HG02759 (cell line): ENCODE measurements at regions not wholly inside any gene's neighbourhood (a gene's known extent, or its start where the extent isn't known, plus 50 kb on each side); places are given as distances from the start of the nearest gene placed in this dataset.

Experiments
- ATAC-seq: cut with Tn5 transposase; IDR thresholded peaks from one replicate; pipeline ENCODE4 v1.9.1; 2021; ENCODE audit warnings: mild to moderate bottlenecking, moderate library complexity; ENCODE audit not compliant: unreplicated experiment

DNA sequence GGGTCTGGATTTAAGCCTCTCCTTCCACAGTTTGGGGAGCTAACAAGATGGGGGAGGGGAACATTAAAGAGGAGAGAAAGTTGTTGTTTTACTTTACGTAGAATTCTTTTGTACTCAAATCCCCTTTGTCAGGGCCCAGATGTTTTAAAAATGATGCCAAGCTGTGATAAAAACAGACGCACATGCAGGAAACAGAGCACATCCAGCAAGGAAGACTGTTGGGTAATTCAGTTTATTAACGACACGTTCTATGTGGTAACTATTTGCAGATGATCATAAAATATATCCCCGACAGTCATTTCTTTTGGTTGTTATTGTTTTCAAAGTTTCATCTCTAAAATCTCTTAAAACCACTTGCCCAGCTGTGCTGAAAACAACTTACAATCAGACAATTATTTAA lies 307.0 kb upstream of the PRDM1 start:
- ATAC-seq, result no peak

DNA sequence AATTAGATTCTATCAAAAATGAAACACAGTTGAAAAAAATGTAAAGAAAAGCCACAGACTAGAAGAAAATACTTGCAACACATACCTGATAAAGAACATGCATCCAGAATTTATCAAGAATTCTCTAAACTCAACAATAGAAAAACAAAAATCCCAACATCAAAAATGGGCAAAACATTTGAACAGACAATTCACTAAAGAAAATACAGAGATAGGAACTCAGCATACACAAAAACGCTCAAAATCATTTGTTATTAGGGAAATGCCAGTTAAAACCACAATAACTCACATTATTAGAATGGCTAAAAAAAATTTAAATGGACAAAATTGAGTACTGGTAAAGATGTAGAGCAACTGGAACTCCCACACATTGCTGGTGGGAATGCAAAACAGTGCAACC lies 311.0 kb upstream of the PRDM1 start:
- ATAC-seq, result no peak

DNA sequence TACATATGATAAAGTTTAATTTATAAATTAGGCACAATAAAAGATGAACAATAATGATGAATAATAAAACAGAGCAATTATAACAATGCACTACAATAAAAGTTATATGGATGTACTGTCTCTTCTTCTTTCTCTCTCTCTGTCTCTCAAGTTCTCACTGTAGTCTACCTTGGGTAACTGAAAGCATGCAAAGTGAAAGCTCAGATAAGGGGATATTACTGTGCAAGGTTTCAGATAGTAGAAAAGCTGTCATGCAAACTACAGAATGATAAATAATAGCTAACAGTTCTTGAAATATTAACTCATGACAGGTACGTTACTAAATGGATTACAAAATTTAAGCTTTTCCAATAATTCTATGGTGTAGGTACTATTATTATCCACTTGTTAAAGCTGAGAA lies 311.9 kb upstream of the PRDM1 start:
- peak; percentile 72 for ATAC-seq

DNA sequence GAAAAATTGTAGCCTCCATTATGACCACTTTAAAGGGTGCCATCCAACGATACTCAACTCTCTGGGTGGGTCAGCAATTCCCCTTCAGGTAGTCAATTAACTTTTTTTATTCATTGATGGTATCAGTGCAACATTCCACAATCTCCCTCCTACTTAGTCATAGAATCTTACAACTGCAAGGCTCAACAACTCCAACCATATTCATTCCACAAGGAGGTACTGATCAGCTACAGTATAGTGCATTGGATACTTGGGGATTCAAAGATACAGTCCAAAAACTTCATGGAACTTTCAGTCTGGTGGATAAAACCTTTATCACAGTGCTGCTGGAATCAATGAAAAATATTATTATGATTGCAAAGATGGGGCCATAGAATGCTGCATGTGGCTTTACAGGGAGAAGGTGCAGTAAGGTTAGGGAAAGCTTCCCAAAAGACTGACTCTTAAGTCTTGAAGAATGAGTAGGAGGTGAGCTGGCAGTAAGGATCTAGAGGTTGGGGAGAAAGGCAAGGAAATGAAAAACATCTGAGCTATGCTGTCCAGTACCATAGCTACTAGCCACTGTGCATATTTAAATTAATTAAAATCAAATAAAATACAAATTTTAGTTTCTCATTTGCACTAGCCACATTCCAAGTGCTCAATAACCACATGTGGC lies 314.7 kb upstream of the PRDM1 start:
- ATAC-seq, result no peak

DNA sequence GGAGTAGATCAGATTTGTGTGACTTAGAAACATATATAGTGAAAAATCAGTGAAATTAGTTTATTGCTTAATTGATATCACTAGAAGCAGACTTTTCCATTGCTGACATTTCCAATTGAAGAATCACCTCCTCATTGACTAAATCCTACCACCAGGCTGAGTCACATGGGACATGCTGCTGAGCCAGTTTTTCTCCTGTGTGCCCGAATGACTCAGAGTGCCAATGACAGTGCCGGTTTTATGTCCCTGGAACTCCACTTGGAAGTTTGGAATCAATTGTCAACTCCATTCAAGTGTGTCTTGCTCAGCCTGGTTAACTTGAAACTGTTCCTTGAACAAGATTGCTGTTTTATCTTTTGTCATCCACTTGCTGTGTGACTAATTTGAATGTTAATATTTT lies 316.1 kb upstream of the PRDM1 start:
- no peak for ATAC-seq

DNA sequence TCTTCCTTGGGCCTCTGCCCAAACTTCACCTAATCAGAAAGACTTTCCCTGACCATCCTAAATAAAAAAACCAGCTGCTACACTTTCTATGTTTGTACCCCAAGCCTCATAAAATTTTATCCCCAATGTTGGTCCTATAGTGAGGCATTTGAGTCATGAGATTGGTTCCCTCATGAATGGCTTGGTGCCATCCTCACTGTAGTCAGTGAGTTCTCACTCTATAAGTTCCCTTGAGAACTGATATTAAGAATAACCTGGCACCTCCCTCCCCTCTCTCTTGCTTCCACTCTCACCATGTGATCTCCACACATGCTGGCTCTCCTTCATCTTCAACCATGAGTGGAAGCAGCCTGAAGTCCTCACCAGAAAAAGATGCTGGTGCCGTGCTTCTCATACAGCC lies 316.9 kb upstream of the PRDM1 start:
- no peak for ATAC-seq

- no peak for ATAC-seq
Observed at GRCh38 chr6:105767541-105767940, 318.6 kb upstream of the PRDM1 start.

DNA sequence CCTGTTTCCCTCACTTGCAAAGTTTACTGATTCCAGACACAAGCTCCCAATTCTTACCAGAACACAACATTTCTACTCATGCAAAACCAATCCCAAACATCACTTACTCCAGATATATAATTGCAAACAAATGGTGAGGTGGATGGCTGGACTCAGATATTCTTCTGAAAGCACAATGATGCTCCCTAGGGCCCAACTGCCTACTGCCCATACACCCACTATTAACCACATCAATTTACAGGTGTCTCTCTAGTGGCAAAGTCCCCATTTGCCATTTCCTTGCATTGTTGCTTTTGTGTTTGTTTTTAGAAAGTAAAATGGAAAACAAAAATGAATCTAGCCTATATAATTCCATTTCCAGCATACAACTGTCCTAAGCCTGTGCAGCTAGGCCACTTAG lies 320.9 kb upstream of the PRDM1 start:
- no peak for ATAC-seq

DNA sequence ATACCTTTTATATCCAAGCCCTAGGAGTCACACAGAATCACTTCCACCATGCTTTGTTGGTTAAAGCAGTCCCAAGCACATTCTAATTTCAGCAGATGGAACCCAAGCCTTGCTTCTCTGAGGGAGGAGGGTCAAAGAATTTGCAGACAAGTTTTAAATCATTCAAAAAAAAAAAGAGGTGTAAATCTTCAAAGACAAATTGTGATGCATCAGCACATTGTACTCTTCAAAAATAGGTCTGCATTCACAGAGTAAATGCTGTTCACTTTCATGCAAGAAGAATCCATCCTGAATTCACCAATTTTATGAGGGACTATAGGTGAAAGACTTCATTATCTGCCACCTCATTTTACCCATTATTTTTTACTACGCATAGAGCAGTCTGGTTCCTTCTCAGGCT lies 321.8 kb upstream of the PRDM1 start:
- ATAC-seq, result no peak

GRCh38 chr6:105763866-105764265 lies 322.3 kb upstream of the PRDM1 start:
- ATAC-seq, result no peak

- ATAC-seq, result no peak
Observed at GRCh38 chr6:105760746-105761145, 325.4 kb upstream of the PRDM1 start.

DNA sequence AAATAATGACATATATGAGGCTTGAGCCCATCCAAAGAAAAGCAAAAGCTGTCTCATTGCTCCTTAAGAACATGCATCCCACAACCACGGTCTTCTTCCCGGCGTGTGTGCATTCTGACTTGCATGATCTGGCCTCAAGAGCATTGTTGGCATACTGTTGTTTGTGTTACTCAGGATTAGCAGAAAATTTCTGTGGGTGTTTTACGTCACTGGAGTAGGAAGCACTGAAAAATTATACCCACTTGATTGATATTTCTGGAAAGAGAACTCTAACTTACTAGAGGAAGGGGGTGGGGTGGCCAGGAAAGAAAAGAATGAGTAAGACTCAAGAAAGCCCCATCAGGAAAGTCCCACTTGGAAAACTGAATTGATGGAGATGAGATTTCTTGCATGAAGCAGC lies 326.2 kb upstream of the PRDM1 start:
- no peak for ATAC-seq

DNA sequence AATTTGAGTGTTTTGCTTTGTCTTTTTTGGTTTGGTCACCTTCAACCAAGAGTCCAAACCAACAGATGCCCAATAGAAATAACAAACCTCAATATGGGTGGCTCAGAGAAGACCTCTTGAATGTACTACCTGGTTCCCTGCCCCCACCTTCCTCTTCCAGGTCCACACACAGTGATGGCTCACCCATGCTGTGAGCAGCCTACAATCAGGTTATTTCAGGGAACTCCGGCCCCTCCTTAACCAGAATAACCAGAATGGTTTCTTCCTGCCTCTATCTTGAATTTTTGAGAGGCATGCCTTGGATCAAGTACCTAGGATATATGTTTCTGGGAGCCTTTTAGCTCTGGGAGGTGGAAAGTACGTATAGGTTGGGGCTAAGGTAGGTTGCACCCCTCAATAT lies 327.1 kb upstream of the PRDM1 start:
- ATAC-seq, result no peak

DNA sequence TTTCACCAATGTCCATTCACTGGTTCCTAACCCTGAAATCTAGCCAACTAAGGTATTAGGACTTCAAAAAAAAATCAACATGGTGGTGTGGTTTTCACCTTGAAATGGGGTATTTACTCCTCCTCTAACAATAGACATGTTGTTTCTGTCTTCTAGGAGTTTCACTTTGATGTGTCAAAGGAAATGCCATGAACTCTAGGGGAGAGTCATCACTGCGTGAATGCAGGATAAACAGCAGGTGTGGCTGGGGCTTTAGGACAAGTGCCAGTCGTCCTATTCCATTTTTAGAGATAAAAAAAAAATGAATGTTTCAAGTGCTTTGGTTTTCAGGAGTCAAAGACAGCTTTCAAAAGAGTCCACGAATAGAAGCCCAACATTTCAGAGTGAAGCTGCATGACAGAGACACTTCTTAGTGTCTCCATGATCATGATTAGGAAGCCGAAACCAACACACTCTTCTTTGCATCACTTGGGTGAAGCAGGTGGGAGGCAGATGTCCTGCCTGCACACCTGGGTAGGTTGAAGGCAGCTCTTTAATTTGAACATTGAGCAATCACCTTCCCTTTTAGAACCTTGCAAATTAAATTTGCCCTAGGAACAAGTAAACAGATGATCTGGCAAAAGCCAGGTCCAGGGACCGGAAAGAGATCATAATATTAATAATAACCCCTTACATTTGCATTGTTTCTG lies 328.5 kb upstream of the PRDM1 start:
- peak; percentile 95 for ATAC-seq

DNA sequence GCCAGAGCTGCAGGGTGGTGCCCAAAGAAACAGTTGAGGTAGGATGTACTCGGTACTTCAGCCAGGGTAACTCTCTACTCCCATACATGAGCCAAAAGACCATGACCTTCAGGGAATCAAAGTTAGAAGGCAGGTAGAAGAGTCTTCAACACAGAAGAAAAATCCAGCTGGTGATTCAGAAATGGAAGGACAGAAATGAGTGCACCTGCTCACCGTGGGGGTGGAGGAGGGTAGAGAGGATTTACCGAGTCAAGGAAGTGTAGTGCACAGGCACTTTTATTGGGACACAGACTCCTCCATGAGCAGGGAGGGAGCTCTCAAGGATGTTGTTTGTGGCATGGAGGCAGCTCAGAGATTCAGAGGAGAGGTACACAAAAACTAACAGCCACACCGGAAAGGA lies 330.3 kb upstream of the PRDM1 start:
- no peak for ATAC-seq

GRCh38 chr6:105753620-105754211 lies 332.4 kb upstream of the PRDM1 start:
- no peak for ATAC-seq

- ATAC-seq, result no peak
Observed at GRCh38 chr6:105753207-105753606, 332.9 kb upstream of the PRDM1 start.

GRCh38 chr6:105750089-105750488 lies 336.0 kb upstream of the PRDM1 start:
- no peak for ATAC-seq

GRCh38 chr6:105748737-105749161 lies 337.4 kb upstream of the PRDM1 start:
- no peak for ATAC-seq

GRCh38 chr6:105747823-105748405 lies 338.2 kb upstream of the PRDM1 start:
- no peak for ATAC-seq

DNA sequence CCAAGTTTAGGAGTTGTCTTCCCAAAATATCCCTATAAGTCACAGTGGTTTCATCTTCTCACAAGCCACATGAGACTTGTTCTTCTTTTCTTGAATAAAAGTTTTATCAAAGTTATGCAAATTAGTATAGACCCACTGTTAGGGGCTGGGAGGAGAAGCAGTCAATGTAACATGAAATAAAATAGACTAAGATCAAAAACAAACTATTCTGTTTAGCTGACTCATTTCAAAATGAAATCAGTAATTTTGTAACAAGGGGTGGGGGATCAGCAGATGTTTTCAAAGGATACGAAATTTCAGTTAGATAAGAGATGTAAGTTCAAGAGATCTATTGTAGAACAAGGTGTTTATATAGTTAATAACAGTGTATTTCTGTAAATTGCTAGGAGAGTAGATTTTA lies 339.6 kb upstream of the PRDM1 start:
- peak; percentile 43 for ATAC-seq

DNA sequence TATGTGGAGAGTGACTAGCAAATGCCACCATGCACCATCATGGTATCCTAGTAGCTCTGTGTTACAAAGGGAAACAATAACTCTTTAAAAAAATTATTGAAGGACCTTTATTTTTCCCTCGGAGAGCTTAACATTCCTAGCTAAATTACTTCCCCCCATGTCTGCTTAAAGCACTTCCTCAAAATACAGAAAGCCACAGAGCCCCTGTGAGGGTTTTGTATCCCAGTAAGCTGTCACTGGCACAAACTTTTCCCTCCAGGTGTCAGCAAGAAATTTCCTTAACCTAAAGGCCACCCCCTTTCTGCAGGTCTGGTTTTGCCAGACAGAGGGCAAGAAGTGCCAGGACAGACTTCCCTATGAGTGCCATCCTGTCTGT lies 340.0 kb upstream of the PRDM1 start:
- ATAC-seq, result peak; percentile 14
